Neuronal stem cell (in vitro differentiated cells): ENCODE measurements at regions not wholly inside any gene's neighbourhood (a gene's known extent, or its start where the extent isn't known, plus 50 kb on each side); places are given as distances from the start of the nearest gene placed in this dataset.

Experiments used
- DNase-seq: peaks from one replicate; pipeline ENCODE4 v3.0.0-alpha.2; 2013; ENCODE audit warnings: low spot score
- H2AFZ ChIP-seq: one replicate; pipeline ENCODE4 v1.6.1; 2013; ENCODE audit warnings: mild to moderate bottlenecking, low read length, inconsistent platforms
- H2AK5ac ChIP-seq: 2 replicates; pipeline ENCODE4 v1.6.1; 2013; ENCODE audit warnings: low read depth, mild to moderate bottlenecking, inconsistent platforms, low read length, moderate library complexity, mixed read lengths
- H2BK120ac ChIP-seq: 2 replicates; pipeline ENCODE4 v1.6.1; 2013; ENCODE audit warnings: low read depth, mild to moderate bottlenecking, inconsistent platforms, low read length, moderate library complexity, mixed read lengths
- H2BK12ac ChIP-seq: one replicate; pipeline ENCODE4 v1.6.1; 2013; ENCODE audit warnings: low read length, inconsistent platforms
- H2BK15ac ChIP-seq: 2 replicates; pipeline ENCODE4 v1.6.1; 2013; ENCODE audit warnings: mild to moderate bottlenecking, low read length, inconsistent platforms, mixed read lengths
- H2BK5ac ChIP-seq: one replicate; pipeline ENCODE4 v1.6.1; 2013; ENCODE audit warnings: inconsistent platforms, mild to moderate bottlenecking, low read length, moderate library complexity
- H3K14ac ChIP-seq: one replicate; pipeline ENCODE4 v1.6.1; 2013; ENCODE audit warnings: low read length, inconsistent platforms
- H3K18ac ChIP-seq: 2 replicates; pipeline ENCODE4 v1.6.1; 2013; ENCODE audit warnings: low read length, inconsistent platforms
- H3K23ac ChIP-seq: 2 replicates; pipeline ENCODE4 v1.6.1; 2013; ENCODE audit warnings: low read depth, mild to moderate bottlenecking, mixed read lengths, low read length, inconsistent platforms; ENCODE audit not compliant: poor library complexity
- H3K27ac ChIP-seq: replicated peaks from 3 replicates; pipeline ENCODE4 v1.5.1; 2013; ENCODE audit warnings: low read length, inconsistent platforms
- H3K27me3 ChIP-seq, 3 experiments: 2 replicates each; pipeline ENCODE4 v1.6.1; 2013; ENCODE audit warnings: low read length in 3 of 3, mild to moderate bottlenecking in 2 of 3, inconsistent platforms in 1 of 3, low read depth in 1 of 3, mixed read lengths in 1 of 3, moderate library complexity in 1 of 3; ENCODE audit not compliant: control insufficient read depth in 3 of 3, insufficient read depth in 3 of 3
- H3K36me3 ChIP-seq, 2 donors: replicated peaks in 1 of 2; 2 replicates each; pipeline ENCODE4 v1.6.1; 2013; ENCODE audit warnings: low read length in 2 of 2; ENCODE audit not compliant: control insufficient read depth in 2 of 2, insufficient read depth in 2 of 2
- H3K4ac ChIP-seq: 2 replicates; pipeline ENCODE4 v1.6.1; 2013; ENCODE audit warnings: inconsistent platforms, mild to moderate bottlenecking, low read length, moderate library complexity
- H3K4me1 ChIP-seq, 2 donors: 1 replicate in 1 of 2; 2 replicates in 1 of 2; pipeline ENCODE4 v1.6.1; 2013; ENCODE audit warnings: low read length in 2 of 2, low read depth in 1 of 2; ENCODE audit not compliant: control insufficient read depth in 2 of 2, insufficient read depth in 1 of 2
- H3K4me2 ChIP-seq: one replicate; pipeline ENCODE4 v1.6.1; 2013; ENCODE audit warnings: mild to moderate bottlenecking, low read length, inconsistent platforms; ENCODE audit not compliant: insufficient read depth, poor library complexity, severe bottlenecking
- H3K4me3 ChIP-seq, 2 donors: 2 replicates each; pipeline ENCODE4 v1.5.1; 2013; ENCODE audit warnings: low read length in 2 of 2, mild to moderate bottlenecking in 2 of 2, inconsistent platforms in 1 of 2, moderate library complexity in 1 of 2
- H3K79me1 ChIP-seq: one replicate; pipeline ENCODE4 v1.6.1; 2013; ENCODE audit warnings: low read depth, mild to moderate bottlenecking, inconsistent platforms, low read length, moderate library complexity
- H3K9ac ChIP-seq: one replicate; pipeline ENCODE4 v1.6.1; 2013; ENCODE audit warnings: mild to moderate bottlenecking, low read depth, low read length, inconsistent platforms; ENCODE audit not compliant: poor library complexity
- H3K9me3 ChIP-seq, 2 donors: replicated peaks in 1 of 2; 2 replicates each; pipeline versions ENCODE3 to v1.6.1; 2013; ENCODE audit warnings: low read length in 2 of 2, mild to moderate bottlenecking in 2 of 2, inconsistent platforms in 1 of 2, low read depth in 1 of 2, mixed read lengths in 1 of 2, moderate library complexity in 1 of 2; ENCODE audit not compliant: control insufficient read depth in 2 of 2, insufficient read depth in 1 of 2
- H4K8ac ChIP-seq: one replicate; pipeline ENCODE4 v1.6.1; 2013; ENCODE audit warnings: low read depth, mild to moderate bottlenecking, inconsistent platforms, low read length, moderate library complexity
- H4K91ac ChIP-seq: one replicate; pipeline ENCODE4 v1.6.1; 2013; ENCODE audit warnings: low read length, low read depth, mild to moderate bottlenecking, inconsistent platforms; ENCODE audit not compliant: poor library complexity
- WGBS, 2 donors: extraction: QIAGEN DNeasy Blood & Tissue Kit; methylation state at CpG; one replicate each; pipeline ENCODE4 v1.1.7; 2013; ENCODE audit warnings: missing lambda C conversion rate in 2 of 2, mixed read lengths in 1 of 2; ENCODE audit not compliant: insufficient read length in 2 of 2, insufficient replicate concordance in 1 of 2; ENCODE audit errors: extremely low coverage in 2 of 2; 5-methylcytosine and 5-hydroxymethylcytosine counted together

DNA sequence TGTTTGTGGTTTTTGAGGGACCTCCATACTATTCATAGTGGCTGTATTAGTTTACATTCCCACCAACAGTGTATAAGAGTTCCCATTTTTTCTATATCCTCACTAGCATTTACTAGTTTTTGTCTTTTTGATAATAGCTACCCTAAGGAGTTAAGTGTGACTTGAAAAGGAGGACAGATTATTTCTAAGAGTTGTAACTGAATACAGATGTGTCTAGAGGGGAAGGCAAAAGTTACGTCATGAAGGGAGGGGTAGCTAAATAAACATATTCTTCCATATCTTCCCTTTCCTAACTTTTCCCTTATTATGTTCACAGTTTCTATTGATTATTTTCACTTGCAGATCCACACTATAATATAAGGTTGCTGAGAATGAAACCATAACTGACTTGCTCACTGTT, 1315.7 kb upstream of the ZEB2 start:
- H3K27ac ChIP-seq: no peak overlapping the region
- no peak overlapping the region for H3K9ac ChIP-seq
- WGBS, 2 donors: no CpG with 5 or more reads among the region's 1 CpG
- no peaks in the 10 kb centered on the region for H3K9me3 ChIP-seq
- no peak overlapping the region for H3K4me3 ChIP-seq
- no peak overlapping the region for H3K4me2 ChIP-seq
- no peak overlapping the region for H4K91ac ChIP-seq
- no peak overlapping the region for H4K8ac ChIP-seq
- no peaks in the 10 kb centered on the region for H3K79me1 ChIP-seq
- H2BK15ac ChIP-seq: no peak overlapping the region
- H3K14ac ChIP-seq: no peak overlapping the region
- H3K4ac ChIP-seq: no peak overlapping the region
- H3K27me3 ChIP-seq: no peaks in the 10 kb centered on the region
- no peaks in the 10 kb centered on the region for H3K36me3 ChIP-seq
- H3K18ac ChIP-seq: no peak overlapping the region
- H2AFZ ChIP-seq: no peak overlapping the region
- H2BK5ac ChIP-seq: no peak overlapping the region
- no peak for DNase-seq
- no peak overlapping the region for H2AK5ac ChIP-seq
- H2BK120ac ChIP-seq: no peak overlapping the region
- no peaks in the 10 kb centered on the region for H3K4me1 ChIP-seq
- H2BK12ac ChIP-seq: no peak overlapping the region
- no peak overlapping the region for H3K23ac ChIP-seq

DNA sequence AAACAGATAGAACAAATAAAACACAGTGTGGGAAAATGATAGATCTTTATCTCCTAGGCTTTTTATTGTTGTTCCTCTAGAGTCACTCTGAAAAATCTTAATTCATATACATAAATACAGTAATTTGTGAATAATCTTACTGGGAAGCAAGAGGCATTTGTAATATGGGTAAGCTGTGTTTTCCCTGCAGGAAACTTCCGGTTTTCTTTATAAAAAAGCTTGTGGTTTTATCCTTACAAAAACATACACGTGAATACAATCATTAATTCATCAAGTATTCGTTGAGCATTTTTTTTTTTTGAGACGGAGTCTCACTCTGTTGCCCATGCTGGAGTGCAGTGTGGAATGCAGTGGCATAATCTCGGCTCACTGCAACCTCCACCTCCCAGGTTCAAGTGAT, 1312.8 kb upstream of the ZEB2 start:
- WGBS, 2 donors: no CpG with 5 or more reads among the region's 5 CpGs
- no peaks in the 10 kb centered on the region for H3K27me3 ChIP-seq
- H4K8ac ChIP-seq: no peak overlapping the region
- H3K4me2 ChIP-seq: no peak overlapping the region
- H2BK15ac ChIP-seq: no peak overlapping the region
- H3K9me3 ChIP-seq: no peaks in the 10 kb centered on the region
- no peak overlapping the region for H2BK120ac ChIP-seq
- no peak overlapping the region for H4K91ac ChIP-seq
- no peaks in the 10 kb centered on the region for H3K4me1 ChIP-seq
- no peak overlapping the region for H3K18ac ChIP-seq
- no peak overlapping the region for H2AK5ac ChIP-seq
- no peak overlapping the region for H3K9ac ChIP-seq
- no peak overlapping the region for H2AFZ ChIP-seq
- H3K27ac ChIP-seq: no peak overlapping the region
- no peak overlapping the region for H2BK5ac ChIP-seq
- no peaks in the 10 kb centered on the region for H3K79me1 ChIP-seq
- no peak overlapping the region for H3K4me3 ChIP-seq
- no peak overlapping the region for H3K4ac ChIP-seq
- H2BK12ac ChIP-seq: no peak overlapping the region
- H3K36me3 ChIP-seq: no peaks in the 10 kb centered on the region
- no peak overlapping the region for H3K14ac ChIP-seq
- H3K23ac ChIP-seq: no peak overlapping the region
- DNase-seq: no peak

DNA sequence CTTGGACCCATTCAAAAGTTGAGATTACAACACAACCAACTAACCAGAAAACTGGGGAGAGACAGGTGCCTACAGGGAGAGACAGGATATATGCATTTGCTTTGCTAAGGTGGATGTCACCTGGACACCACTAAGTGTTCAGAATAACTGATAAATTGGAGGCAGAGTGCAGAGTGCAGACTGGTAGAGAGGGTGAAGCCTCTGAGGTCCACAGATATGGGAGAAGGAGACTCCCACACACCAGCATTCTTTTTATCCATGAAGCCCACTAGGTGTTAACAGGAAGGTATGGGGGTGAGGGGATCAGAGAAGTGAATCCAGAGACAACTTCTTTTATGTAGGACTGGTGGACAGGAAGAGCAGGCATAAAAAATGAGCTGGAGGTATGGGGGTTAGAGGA, 1310.0 kb upstream of the ZEB2 start:
- no peaks in the 10 kb centered on the region for H3K4me1 ChIP-seq
- no peak overlapping the region for H3K18ac ChIP-seq
- no peaks in the 10 kb centered on the region for H3K36me3 ChIP-seq
- no peak overlapping the region for H4K91ac ChIP-seq
- H3K14ac ChIP-seq: no peak overlapping the region
- no peak overlapping the region for H2BK12ac ChIP-seq
- H3K23ac ChIP-seq: no peak overlapping the region
- no peak overlapping the region for H3K9ac ChIP-seq
- H2BK120ac ChIP-seq: no peak overlapping the region
- no peaks in the 10 kb centered on the region for H3K9me3 ChIP-seq
- H2BK5ac ChIP-seq: no peak overlapping the region
- no peaks in the 10 kb centered on the region for H3K79me1 ChIP-seq
- no peak overlapping the region for H4K8ac ChIP-seq
- H3K27ac ChIP-seq: no peak overlapping the region
- no peak overlapping the region for H3K4me3 ChIP-seq
- H3K27me3 ChIP-seq: no peaks in the 10 kb centered on the region
- no peak overlapping the region for H2AK5ac ChIP-seq
- H3K4me2 ChIP-seq: no peak overlapping the region
- H3K4ac ChIP-seq: no peak overlapping the region
- no peak overlapping the region for H2BK15ac ChIP-seq
- H2AFZ ChIP-seq: no peak overlapping the region
- DNase-seq: no peak

DNA sequence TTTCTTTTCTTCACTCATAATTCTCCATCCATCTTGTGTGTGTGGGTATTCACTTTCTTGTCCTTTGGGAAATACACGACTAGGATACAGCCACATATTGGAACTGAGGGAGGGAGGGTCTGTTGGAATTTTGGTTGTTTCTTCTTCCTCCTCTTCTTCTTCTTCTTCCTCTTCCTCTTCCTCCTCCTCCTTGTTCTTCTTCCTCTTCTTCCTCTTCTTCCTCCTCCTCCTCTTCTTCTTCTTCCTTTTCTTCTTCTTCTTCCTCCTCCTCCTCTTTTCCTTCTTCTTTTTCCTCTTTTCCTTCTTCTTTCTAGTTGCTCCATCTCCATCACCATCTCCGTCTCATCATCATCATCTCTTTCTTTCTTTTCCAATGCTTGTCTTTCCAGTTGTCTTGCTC, 1307.3 kb upstream of the ZEB2 start:
- Histone ChIP-seq H2BK15ac (no peak overlapping the region), H2BK12ac (no peak overlapping the region), H4K8ac (no peak overlapping the region), H2AFZ (no peak overlapping the region), H2AK5ac (no peak overlapping the region), H3K79me1 (no peaks in the 10 kb centered on the region), H3K23ac (no peak overlapping the region), H3K4me1 (no peaks in the 10 kb centered on the region), H3K4me2 (no peak overlapping the region), H2BK5ac (no peak overlapping the region), H3K14ac (no peak overlapping the region), H3K4ac (no peak overlapping the region), H3K27ac (no peak overlapping the region), H3K27me3 (no peaks in the 10 kb centered on the region), H3K9me3 (no peaks in the 10 kb centered on the region), H4K91ac (no peak overlapping the region), H3K4me3 (no peak overlapping the region), H3K18ac (no peak overlapping the region), H3K36me3 (no peaks in the 10 kb centered on the region), H2BK120ac (no peak overlapping the region), H3K9ac (no peak overlapping the region)
- WGBS, 2 donors: 100% methylated on average over 1 of the region's 2 CpGs; no CpG with 5 or more reads in 1 of the 2 donors
- no peak for DNase-seq
